GM23338 (cell line): ENCODE measurements at regions not wholly inside any gene's neighbourhood (a gene's known extent, or its start where the extent isn't known, plus 50 kb on each side); places are given as distances from the start of the nearest gene placed in this dataset.

Source experiments
- CREB1 ChIP-seq: fragments of 250-450 bp; sonication (Bioruptor Pico); IDR thresholded peaks from 2 replicates; pipeline ENCODE4 v1.5.0; 2020; ENCODE audit warnings: low read depth, mild to moderate bottlenecking, moderate library complexity
- EZH2 ChIP-seq: fragments of 200-600 bp; sonication (generic); IDR thresholded peaks from one replicate; pipeline ENCODE4 v1.8.0; 2017; ENCODE audit warnings: antibody characterized with exemption, mild to moderate bottlenecking, low read depth; ENCODE audit not compliant: unreplicated experiment
- EZH2phosphoT487 ChIP-seq: fragments of 200-600 bp; sonication (generic); IDR thresholded peaks from one replicate; pipeline ENCODE4 v1.8.1; 2018; ENCODE audit warnings: antibody characterized with exemption; ENCODE audit not compliant: unreplicated experiment
- POLR2AphosphoS5 ChIP-seq: IDR thresholded peaks from 2 replicates; pipeline ENCODE4 v1.6.1; 2016; ENCODE audit warnings: antibody characterized with exemption, low read depth
- ZNF331 ChIP-seq: fragments of 250-450 bp; sonication (Bioruptor Pico); IDR thresholded peaks from 2 replicates; pipeline ENCODE4 v1.5.0; 2020; ENCODE audit warnings: low read depth, mild to moderate bottlenecking, moderate library complexity
- TF ChIP-seq, protein P1 (sequence below), 2 experiments: fragments of 200-600 bp in 1 of 2; sonication (generic) in 1 of 2; conservative IDR thresholded peaks; 2 replicates each; pipeline versions ENCODE4 v1.5.1 to v1.6.1; 2016 to 2017; ENCODE audit warnings: antibody characterized with exemption in 2 of 2, low read depth in 2 of 2, mild to moderate bottlenecking in 2 of 2, moderate library complexity in 1 of 2
- TF ChIP-seq, protein P2 (sequence below): IDR thresholded peaks from one replicate; pipeline ENCODE4 v1.6.1; 2018; ENCODE audit warnings: antibody characterized with exemption; ENCODE audit not compliant: unreplicated experiment

DNA sequence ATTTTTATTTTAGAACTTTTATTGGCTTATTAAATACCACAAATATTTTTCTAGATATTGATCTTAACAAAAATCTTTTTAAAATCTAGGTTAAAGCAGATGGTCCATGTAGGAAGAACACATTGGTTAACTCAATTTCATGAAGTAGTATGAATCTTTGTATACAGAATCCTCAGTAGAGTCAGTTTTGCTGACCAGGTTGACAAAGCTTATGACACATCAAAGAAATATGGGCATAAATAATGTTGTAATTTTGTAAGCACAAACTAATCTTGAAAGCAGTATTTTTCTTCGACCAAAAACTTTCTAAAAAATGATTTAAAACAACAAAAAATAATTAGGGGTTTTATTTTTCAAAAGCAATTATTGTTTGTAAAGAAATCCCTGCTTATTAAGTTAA, 479.3 kb upstream of the PCDH10 start:
- TF ChIP-seq, protein P1, sequence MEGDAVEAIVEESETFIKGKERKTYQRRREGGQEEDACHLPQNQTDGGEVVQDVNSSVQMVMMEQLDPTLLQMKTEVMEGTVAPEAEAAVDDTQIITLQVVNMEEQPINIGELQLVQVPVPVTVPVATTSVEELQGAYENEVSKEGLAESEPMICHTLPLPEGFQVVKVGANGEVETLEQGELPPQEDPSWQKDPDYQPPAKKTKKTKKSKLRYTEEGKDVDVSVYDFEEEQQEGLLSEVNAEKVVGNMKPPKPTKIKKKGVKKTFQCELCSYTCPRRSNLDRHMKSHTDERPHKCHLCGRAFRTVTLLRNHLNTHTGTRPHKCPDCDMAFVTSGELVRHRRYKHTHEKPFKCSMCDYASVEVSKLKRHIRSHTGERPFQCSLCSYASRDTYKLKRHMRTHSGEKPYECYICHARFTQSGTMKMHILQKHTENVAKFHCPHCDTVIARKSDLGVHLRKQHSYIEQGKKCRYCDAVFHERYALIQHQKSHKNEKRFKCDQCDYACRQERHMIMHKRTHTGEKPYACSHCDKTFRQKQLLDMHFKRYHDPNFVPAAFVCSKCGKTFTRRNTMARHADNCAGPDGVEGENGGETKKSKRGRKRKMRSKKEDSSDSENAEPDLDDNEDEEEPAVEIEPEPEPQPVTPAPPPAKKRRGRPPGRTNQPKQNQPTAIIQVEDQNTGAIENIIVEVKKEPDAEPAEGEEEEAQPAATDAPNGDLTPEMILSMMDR (conservative IDR thresholded peaks at IDR 0.05; ENCODE audit: low read depth in 2 of 2): no peak
- TF ChIP-seq POLR2AphosphoS5 (no peak), EZH2 (no peak), EZH2phosphoT487 (no peak), CREB1 (CRISPR knock-in tag) (no peak), ZNF331 (no peak)
- TF ChIP-seq, protein P2, sequence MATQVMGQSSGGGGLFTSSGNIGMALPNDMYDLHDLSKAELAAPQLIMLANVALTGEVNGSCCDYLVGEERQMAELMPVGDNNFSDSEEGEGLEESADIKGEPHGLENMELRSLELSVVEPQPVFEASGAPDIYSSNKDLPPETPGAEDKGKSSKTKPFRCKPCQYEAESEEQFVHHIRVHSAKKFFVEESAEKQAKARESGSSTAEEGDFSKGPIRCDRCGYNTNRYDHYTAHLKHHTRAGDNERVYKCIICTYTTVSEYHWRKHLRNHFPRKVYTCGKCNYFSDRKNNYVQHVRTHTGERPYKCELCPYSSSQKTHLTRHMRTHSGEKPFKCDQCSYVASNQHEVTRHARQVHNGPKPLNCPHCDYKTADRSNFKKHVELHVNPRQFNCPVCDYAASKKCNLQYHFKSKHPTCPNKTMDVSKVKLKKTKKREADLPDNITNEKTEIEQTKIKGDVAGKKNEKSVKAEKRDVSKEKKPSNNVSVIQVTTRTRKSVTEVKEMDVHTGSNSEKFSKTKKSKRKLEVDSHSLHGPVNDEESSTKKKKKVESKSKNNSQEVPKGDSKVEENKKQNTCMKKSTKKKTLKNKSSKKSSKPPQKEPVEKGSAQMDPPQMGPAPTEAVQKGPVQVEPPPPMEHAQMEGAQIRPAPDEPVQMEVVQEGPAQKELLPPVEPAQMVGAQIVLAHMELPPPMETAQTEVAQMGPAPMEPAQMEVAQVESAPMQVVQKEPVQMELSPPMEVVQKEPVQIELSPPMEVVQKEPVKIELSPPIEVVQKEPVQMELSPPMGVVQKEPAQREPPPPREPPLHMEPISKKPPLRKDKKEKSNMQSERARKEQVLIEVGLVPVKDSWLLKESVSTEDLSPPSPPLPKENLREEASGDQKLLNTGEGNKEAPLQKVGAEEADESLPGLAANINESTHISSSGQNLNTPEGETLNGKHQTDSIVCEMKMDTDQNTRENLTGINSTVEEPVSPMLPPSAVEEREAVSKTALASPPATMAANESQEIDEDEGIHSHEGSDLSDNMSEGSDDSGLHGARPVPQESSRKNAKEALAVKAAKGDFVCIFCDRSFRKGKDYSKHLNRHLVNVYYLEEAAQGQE: no peak
